Suprapubic skin (tissue), 3 donors: ENCODE measurements at regions not wholly inside any gene's neighbourhood (a gene's known extent, or its start where the extent isn't known, plus 50 kb on each side); places are given as distances from the start of the nearest gene placed in this dataset.

Experiments used
- CTCF ChIP-seq, 2 donors: fragments of 200-600 bp in 1 of 2; fragments of 450-650 bp in 1 of 2; sonication (generic) in 1 of 2; IDR thresholded peaks; one replicate each; pipeline ENCODE4 v1.5.1; 2016 to 2019; ENCODE audit warnings: antibody characterized with exemption in 2 of 2, mild to moderate bottlenecking in 1 of 2, moderate library complexity in 1 of 2
- POLR2A ChIP-seq, 2 donors: fragments of 450-650 bp; IDR thresholded peaks; one replicate each; pipeline ENCODE4 v1.6.1; 2017; ENCODE audit warnings: antibody characterized with exemption in 2 of 2, mild to moderate bottlenecking in 2 of 2, moderate library complexity in 2 of 2

- no peak for TF ChIP-seq CTCF (IDR thresholded peaks at IDR 0.05)
- TF ChIP-seq POLR2A (IDR thresholded peaks at IDR 0.05), result no peak
These were observed 1146.4 kb downstream of the NAALADL2 start for GRCh38 chr3:176005564-176005963.
